Stomach (tissue), 4 donors: ENCODE measurements at regions not wholly inside any gene's neighbourhood (a gene's known extent, or its start where the extent isn't known, plus 50 kb on each side); places are given as distances from the start of the nearest gene placed in this dataset.

Experiments used
- CTCF ChIP-seq, 7 experiments: fragments of 450-650 bp in 4 of 7; fragments of 200-600 bp in 3 of 7; sonication (generic) in 3 of 7; IDR thresholded peaks; one replicate each; pipeline ENCODE4 v1.5.1; 2016 to 2019; ENCODE audit warnings: antibody characterized with exemption in 7 of 7, control low read depth in 2 of 7, mild to moderate bottlenecking in 1 of 7
- POLR2AphosphoS5 ChIP-seq, 3 donors: sonication (generic); formaldehyde crosslinking; IDR thresholded peaks; one replicate each; pipeline ENCODE4 v1.6.1; 2016; ENCODE audit warnings: antibody characterized with exemption in 3 of 3

GRCh38 chr2:4656326-4656725 is 953.0 kb downstream of the DCDC2C start:
- TF ChIP-seq POLR2AphosphoS5 (IDR thresholded peaks at IDR 0.05) (no peak), CTCF (IDR thresholded peaks at IDR 0.05) (no peak)
